ENCODE measurements at regions not wholly inside any gene's neighbourhood (a gene's known extent, or its start where the extent isn't known, plus 50 kb on each side); places are given as distances from the start of the nearest gene placed in this dataset.

DNA sequence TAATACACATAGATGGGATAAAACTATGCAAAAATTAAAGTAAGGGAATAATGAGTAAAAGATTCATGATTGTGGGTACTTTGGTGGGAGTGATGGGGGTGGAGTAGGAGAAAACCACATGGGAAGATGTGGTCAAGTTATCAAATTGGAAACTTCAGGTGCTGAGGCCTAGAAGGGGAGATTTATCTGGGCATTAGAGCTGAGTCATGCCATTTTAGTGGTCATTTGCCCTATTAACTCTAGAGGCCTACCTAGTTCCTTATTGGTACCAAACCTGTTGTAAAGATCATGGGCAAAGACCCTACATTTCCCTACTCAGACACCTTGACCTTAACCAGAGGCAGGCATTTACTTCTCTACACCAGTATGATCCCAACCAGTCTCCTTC, 125.9 kb upstream of the BCL6 start (continued):
- TF ChIP-seq, protein P1, sequence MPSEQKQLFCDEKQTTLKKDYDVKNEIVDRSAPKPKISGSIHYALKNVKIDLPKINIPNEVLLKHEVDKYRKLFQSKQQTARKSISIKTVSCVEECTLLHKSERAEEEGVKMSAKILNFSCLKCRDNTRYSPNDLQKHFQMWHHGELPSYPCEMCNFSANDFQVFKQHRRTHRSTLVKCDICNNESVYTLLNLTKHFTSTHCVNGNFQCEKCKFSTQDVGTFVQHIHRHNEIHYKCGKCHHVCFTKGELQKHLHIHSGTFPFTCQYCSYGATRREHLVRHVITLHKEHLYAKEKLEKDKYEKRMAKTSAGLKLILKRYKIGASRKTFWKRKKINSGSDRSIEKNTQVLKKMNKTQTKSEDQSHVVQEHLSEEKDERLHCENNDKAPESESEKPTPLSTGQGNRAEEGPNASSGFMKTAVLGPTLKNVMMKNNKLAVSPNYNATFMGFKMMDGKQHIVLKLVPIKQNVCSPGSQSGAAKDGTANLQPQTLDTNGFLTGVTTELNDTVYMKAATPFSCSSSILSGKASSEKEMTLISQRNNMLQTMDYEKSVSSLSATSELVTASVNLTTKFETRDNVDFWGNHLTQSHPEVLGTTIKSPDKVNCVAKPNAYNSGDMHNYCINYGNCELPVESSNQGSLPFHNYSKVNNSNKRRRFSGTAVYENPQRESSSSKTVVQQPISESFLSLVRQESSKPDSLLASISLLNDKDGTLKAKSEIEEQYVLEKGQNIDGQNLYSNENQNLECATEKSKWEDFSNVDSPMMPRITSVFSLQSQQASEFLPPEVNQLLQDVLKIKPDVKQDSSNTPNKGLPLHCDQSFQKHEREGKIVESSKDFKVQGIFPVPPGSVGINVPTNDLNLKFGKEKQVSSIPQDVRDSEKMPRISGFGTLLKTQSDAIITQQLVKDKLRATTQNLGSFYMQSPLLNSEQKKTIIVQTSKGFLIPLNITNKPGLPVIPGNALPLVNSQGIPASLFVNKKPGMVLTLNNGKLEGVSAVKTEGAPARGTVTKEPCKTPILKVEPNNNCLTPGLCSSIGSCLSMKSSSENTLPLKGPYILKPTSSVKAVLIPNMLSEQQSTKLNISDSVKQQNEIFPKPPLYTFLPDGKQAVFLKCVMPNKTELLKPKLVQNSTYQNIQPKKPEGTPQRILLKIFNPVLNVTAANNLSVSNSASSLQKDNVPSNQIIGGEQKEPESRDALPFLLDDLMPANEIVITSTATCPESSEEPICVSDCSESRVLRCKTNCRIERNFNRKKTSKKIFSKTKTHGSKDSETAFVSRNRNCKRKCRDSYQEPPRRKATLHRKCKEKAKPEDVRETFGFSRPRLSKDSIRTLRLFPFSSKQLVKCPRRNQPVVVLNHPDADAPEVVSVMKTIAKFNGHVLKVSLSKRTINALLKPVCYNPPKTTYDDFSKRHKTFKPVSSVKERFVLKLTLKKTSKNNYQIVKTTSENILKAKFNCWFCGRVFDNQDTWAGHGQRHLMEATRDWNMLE (tag by site-specific recombination; conservative IDR thresholded peaks at IDR 0.05; ENCODE audit: low read depth): no peak
- TF ChIP-seq, protein P2, sequence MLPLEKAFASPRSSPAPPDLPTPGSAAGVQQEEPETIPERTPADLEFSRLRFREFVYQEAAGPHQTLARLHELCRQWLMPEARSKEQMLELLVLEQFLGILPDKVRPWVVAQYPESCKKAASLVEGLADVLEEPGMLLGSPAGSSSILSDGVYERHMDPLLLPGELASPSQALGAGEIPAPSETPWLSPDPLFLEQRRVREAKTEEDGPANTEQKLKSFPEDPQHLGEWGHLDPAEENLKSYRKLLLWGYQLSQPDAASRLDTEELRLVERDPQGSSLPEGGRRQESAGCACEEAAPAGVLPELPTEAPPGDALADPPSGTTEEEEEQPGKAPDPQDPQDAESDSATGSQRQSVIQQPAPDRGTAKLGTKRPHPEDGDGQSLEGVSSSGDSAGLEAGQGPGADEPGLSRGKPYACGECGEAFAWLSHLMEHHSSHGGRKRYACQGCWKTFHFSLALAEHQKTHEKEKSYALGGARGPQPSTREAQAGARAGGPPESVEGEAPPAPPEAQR (tag by site-specific recombination; IDR thresholded peaks at IDR 0.05): no peak
- TF ChIP-seq ZSCAN23 (tag by site-specific recombination; IDR thresholded peaks at IDR 0.05): no peak
- no peak for TF ChIP-seq ZNF335 (tag by site-specific recombination; conservative IDR thresholded peaks at IDR 0.05)

DNA sequence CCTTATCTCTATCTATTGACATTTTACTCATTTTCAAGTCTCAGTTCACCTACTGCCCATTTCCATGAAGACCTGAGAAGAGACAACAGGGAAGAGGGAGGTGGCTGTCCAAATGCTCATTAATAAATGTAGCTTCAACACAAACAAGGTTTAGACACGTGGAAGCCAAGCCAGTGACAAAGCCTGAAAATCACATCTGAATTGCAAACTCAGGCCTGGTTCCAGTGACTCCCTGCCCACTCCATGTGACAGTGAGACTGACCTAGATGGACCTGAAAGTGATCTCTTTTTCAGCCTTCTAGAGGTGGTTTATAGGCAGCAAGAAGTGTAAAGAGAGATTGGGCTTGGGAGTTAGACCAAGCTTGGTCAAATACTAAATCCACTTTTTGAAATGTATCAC, 126.6 kb upstream of the BCL6 start:
- H3K36me3 ChIP-seq (ENCODE audit: control insufficient read depth in 2 of 2, insufficient read depth in 1 of 2, low read length in 2 of 2): no peaks in the 10 kb centered on the region
- H3K4me3 ChIP-seq (ENCODE audit: low read depth, low read length): no peak overlapping the region
- TF ChIP-seq, protein P3, sequence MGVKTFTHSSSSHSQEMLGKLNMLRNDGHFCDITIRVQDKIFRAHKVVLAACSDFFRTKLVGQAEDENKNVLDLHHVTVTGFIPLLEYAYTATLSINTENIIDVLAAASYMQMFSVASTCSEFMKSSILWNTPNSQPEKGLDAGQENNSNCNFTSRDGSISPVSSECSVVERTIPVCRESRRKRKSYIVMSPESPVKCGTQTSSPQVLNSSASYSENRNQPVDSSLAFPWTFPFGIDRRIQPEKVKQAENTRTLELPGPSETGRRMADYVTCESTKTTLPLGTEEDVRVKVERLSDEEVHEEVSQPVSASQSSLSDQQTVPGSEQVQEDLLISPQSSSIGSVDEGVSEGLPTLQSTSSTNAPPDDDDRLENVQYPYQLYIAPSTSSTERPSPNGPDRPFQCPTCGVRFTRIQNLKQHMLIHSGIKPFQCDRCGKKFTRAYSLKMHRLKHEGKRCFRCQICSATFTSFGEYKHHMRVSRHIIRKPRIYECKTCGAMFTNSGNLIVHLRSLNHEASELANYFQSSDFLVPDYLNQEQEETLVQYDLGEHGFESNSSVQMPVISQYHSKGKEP (tag by site-specific recombination; IDR thresholded peaks at IDR 0.05): no peak
- TF ChIP-seq ZNF514 (tag by site-specific recombination; IDR thresholded peaks at IDR 0.05): no peak
- no peak for TF ChIP-seq FEZF1 (tag by site-specific recombination; IDR thresholded peaks at IDR 0.05)
- no peak for TF ChIP-seq ZNF664 (tag by site-specific recombination; IDR thresholded peaks at IDR 0.05)
- TF ChIP-seq, protein P4, sequence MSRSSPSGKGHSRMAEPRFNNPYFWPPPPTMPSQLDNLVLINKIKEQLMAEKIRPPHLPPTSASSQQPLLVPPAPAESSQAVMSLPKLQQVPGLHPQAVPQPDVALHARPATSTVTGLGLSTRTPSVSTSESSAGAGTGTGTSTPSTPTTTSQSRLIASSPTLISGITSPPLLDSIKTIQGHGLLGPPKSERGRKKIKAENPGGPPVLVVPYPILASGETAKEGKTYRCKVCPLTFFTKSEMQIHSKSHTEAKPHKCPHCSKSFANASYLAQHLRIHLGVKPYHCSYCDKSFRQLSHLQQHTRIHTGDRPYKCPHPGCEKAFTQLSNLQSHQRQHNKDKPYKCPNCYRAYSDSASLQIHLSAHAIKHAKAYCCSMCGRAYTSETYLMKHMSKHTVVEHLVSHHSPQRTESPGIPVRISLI (tag by site-specific recombination; IDR thresholded peaks at IDR 0.05): no peak
- TF ChIP-seq ZNF426 (tag by site-specific recombination; IDR thresholded peaks at IDR 0.05): no peak
- no peak for TF ChIP-seq REPIN1 (tag by site-specific recombination; IDR thresholded peaks at IDR 0.05; ENCODE audit: low read depth)
- no peak for TF ChIP-seq ZNF501 (tag by site-specific recombination; IDR thresholded peaks at IDR 0.05)
- no peak for TF ChIP-seq ZNF510 (tag by site-specific recombination; IDR thresholded peaks at IDR 0.05; ENCODE audit: insufficient replicate concordance)
- TF ChIP-seq ZNF549 (tag by site-specific recombination; IDR thresholded peaks at IDR 0.05): no peak
- TF ChIP-seq TCF7L2 (IDR thresholded peaks at IDR 0.05; ENCODE audit: borderline replicate concordance, low read depth, low read length): no peak
- TF ChIP-seq ZSCAN16 (tag by site-specific recombination; IDR thresholded peaks at IDR 0.05): no peak
- TF ChIP-seq, protein P2 (tag by site-specific recombination; IDR thresholded peaks at IDR 0.05): no peak
- no peak for TF ChIP-seq ZNF560 (tag by site-specific recombination; IDR thresholded peaks at IDR 0.05; ENCODE audit: borderline replicate concordance)
- no peak for TF ChIP-seq ZNF830 (tag by site-specific recombination; IDR thresholded peaks at IDR 0.05; ENCODE audit: low read depth)
- TF ChIP-seq, protein P5, sequence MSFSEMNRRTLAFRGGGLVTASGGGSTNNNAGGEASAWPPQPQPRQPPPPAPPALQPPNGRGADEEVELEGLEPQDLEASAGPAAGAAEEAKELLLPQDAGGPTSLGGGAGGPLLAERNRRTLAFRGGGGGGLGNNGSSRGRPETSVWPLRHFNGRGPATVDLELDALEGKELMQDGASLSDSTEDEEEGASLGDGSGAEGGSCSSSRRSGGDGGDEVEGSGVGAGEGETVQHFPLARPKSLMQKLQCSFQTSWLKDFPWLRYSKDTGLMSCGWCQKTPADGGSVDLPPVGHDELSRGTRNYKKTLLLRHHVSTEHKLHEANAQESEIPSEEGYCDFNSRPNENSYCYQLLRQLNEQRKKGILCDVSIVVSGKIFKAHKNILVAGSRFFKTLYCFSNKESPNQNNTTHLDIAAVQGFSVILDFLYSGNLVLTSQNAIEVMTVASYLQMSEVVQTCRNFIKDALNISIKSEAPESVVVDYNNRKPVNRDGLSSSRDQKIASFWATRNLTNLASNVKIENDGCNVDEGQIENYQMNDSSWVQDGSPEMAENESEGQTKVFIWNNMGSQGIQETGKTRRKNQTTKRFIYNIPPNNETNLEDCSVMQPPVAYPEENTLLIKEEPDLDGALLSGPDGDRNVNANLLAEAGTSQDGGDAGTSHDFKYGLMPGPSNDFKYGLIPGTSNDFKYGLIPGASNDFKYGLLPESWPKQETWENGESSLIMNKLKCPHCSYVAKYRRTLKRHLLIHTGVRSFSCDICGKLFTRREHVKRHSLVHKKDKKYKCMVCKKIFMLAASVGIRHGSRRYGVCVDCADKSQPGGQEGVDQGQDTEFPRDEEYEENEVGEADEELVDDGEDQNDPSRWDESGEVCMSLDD (tag by site-specific recombination; IDR thresholded peaks at IDR 0.05): no peak
- TF ChIP-seq ZNF324 (tag by site-specific recombination; IDR thresholded peaks at IDR 0.05): no peak
- TF ChIP-seq, protein P6, sequence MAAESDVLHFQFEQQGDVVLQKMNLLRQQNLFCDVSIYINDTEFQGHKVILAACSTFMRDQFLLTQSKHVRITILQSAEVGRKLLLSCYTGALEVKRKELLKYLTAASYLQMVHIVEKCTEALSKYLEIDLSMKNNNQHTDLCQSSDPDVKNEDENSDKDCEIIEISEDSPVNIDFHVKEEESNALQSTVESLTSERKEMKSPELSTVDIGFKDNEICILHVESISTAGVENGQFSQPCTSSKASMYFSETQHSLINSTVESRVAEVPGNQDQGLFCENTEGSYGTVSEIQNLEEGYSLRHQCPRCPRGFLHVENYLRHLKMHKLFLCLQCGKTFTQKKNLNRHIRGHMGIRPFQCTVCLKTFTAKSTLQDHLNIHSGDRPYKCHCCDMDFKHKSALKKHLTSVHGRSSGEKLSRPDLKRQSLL (tag by site-specific recombination; IDR thresholded peaks at IDR 0.05): no peak
- no peak overlapping the region for H3K27ac ChIP-seq (ENCODE audit: extremely low read depth, low read depth, low read length)
- H3K9me3 ChIP-seq (ENCODE audit: control insufficient read depth, insufficient read depth, low read depth, low read length): no peaks in the 10 kb centered on the region
- CTCF ChIA-PET: no interaction called here
- POLR2A ChIA-PET: no interaction called here
- no peaks in the 10 kb centered on the region for H3K4me1 ChIP-seq (ENCODE audit: control insufficient read depth, insufficient read depth, low read length)

Data from HEK293 (cell line).